ENCODE measurements at regions not wholly inside any gene's neighbourhood (a gene's known extent, or its start where the extent isn't known, plus 50 kb on each side); places are given as distances from the start of the nearest gene placed in this dataset.
"Not testable (repeated sequence)": the region's sequence is repeated elsewhere in the genome, so short reads cannot be mapped to it uniquely, and the experiment has no call there.

- H3K27ac ChIP-seq, result no peak overlapping the region
- no peaks in the 10 kb centered on the region for H3K9me3 ChIP-seq
- no peak for DNase-seq (ENCODE audit: low spot score)
- 93% methylated on average over 2 of the region's 2 CpGs for WGBS
- H3K4me3 ChIP-seq, result no peak overlapping the region
- no peaks in the 10 kb centered on the region for H3K4me1 ChIP-seq (replicated peaks)
- intact Hi-C loops (cut with DNase I), result loop anchor here (5.0 kb wide), 1 partner anchor 314 kb away; no protein-coding TSS in a partner anchor
- no peaks in the 10 kb centered on the region for H3K36me3 ChIP-seq
- H3K27me3 ChIP-seq (replicated peaks; ENCODE audit: insufficient read depth), result no peaks in the 10 kb centered on the region
- no peak for TF ChIP-seq POLR2A (IDR thresholded peaks at IDR 0.05)
- TF ChIP-seq POLR2AphosphoS5 (IDR thresholded peaks at IDR 0.05), result no peak
- TF ChIP-seq, protein P1, sequence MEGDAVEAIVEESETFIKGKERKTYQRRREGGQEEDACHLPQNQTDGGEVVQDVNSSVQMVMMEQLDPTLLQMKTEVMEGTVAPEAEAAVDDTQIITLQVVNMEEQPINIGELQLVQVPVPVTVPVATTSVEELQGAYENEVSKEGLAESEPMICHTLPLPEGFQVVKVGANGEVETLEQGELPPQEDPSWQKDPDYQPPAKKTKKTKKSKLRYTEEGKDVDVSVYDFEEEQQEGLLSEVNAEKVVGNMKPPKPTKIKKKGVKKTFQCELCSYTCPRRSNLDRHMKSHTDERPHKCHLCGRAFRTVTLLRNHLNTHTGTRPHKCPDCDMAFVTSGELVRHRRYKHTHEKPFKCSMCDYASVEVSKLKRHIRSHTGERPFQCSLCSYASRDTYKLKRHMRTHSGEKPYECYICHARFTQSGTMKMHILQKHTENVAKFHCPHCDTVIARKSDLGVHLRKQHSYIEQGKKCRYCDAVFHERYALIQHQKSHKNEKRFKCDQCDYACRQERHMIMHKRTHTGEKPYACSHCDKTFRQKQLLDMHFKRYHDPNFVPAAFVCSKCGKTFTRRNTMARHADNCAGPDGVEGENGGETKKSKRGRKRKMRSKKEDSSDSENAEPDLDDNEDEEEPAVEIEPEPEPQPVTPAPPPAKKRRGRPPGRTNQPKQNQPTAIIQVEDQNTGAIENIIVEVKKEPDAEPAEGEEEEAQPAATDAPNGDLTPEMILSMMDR (IDR thresholded peaks at IDR 0.05), result no peak
These were observed 129.9 kb upstream of the ANKH start for GRCh38 chr5:15001517-15001916.

- intact Hi-C loops (cut with DNase I), result no loop called here
- no peaks in the 10 kb centered on the region for H3K9me3 ChIP-seq
- H3K4me3 ChIP-seq, result no peak overlapping the region
- no peaks in the 10 kb centered on the region for H3K4me1 ChIP-seq (replicated peaks)
- no peaks in the 10 kb centered on the region for H3K27me3 ChIP-seq (replicated peaks; ENCODE audit: insufficient read depth)
- WGBS, result 87% methylated on average over 3 of the region's 3 CpGs
- no peak for DNase-seq (ENCODE audit: low spot score)
- H3K27ac ChIP-seq, result no peak overlapping the region
- TF ChIP-seq POLR2A (IDR thresholded peaks at IDR 0.05) (no peak), POLR2AphosphoS5 (IDR thresholded peaks at IDR 0.05) (no peak)
- TF ChIP-seq, protein P1 (IDR thresholded peaks at IDR 0.05), result no peak
- no peaks in the 10 kb centered on the region for H3K36me3 ChIP-seq
These were observed 126.9 kb upstream of the ANKH start for GRCh38 chr5:14998491-14998890.

DNA sequence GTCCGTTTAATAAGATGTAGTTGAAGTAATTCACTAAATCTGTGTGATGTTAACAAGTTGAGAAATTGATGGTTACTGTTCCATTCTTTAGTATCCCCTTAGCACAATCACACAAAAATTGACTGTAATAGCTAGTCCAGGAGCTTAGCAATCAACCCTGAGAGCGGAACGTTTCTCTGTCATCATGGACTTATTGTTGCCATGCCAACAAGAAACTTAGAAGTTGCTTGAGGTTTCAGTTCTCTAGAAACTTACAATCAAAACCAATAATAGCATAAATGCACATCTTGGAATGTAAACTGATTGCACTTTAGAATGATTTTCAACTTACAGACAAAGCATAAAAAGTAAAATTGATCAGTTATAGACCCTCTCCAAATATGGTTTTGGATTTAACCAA lies 125.4 kb upstream of the ANKH start:
- Histone ChIP-seq H3K4me1 (replicated peaks) (no peaks in the 10 kb centered on the region), H3K27me3 (replicated peaks; ENCODE audit: insufficient read depth) (no peaks in the 10 kb centered on the region), H3K4me3 (no peak overlapping the region), H3K9me3 (no peaks in the 10 kb centered on the region), H3K27ac (no peak overlapping the region), H3K36me3 (no peaks in the 10 kb centered on the region)
- TF ChIP-seq POLR2AphosphoS5 (IDR thresholded peaks at IDR 0.05) (no peak), POLR2A (IDR thresholded peaks at IDR 0.05) (no peak)
- TF ChIP-seq, protein P1 (IDR thresholded peaks at IDR 0.05), result no peak
- no peak for DNase-seq (ENCODE audit: low spot score)
- intact Hi-C loops (cut with DNase I), result no loop called here
- WGBS, result 86% methylated on average over 3 of the region's 3 CpGs

GRCh38 chr5:14995229-14995628 lies 123.7 kb upstream of the ANKH start:
- TF ChIP-seq, protein P1 (IDR thresholded peaks at IDR 0.05), result no peak
- no peak for TF ChIP-seq POLR2AphosphoS5 (IDR thresholded peaks at IDR 0.05)
- TF ChIP-seq POLR2A (IDR thresholded peaks at IDR 0.05), result no peak
- no peaks in the 10 kb centered on the region for H3K36me3 ChIP-seq
- no peak overlapping the region for H3K27ac ChIP-seq
- WGBS, result 67% methylated on average over 4 of the region's 4 CpGs
- H3K4me3 ChIP-seq, result no peak overlapping the region
- no peaks in the 10 kb centered on the region for H3K27me3 ChIP-seq (replicated peaks; ENCODE audit: insufficient read depth)
- intact Hi-C loops (cut with DNase I), result no loop called here
- H3K4me1 ChIP-seq (replicated peaks), result no peaks in the 10 kb centered on the region
- no peak for DNase-seq (ENCODE audit: low spot score)
- no peaks in the 10 kb centered on the region for H3K9me3 ChIP-seq

DNA sequence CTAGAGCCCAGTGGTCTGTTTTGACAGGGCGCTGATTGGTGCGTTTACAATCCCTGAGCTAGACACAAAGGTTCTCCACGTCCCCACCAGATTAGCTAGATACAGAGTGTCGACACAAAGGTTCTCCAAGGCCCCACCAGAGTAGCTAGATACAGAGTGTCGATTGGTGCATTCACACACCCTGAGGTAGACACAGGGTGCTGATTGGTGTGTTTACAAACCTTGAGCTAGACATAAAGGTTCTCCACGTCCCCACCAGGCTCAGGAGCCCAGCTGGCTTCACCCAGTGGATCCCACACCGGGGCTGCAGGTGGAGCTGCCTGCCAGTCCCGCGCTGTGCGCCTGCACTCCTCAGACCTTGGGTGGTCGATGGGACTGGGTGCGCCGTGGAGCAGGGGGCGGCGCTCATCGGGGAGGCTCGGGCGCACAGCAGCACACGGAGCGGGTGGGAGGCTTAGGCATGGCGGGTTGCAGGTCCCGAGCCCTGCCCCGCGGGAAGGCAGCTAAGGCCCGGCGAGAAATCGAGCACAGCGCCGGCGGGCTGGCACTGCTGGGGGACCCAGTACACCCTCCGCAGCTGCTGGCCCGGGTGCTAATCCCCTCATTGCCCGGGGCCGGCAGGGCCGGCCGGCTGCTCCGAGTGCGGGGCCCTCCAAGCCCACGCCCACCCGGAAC lies 122.0 kb upstream of the ANKH start:
- WGBS, result 96% methylated on average over 39 of the region's 40 CpGs
- intact Hi-C loops (cut with DNase I); H3K4me1 ChIP-seq (replicated peaks); H3K4me3 ChIP-seq; H3K36me3 ChIP-seq; H3K27me3 ChIP-seq (replicated peaks; ENCODE audit: insufficient read depth); DNase-seq (ENCODE audit: low spot score); H3K27ac ChIP-seq; H3K9me3 ChIP-seq: not testable (repeated sequence)

DNA sequence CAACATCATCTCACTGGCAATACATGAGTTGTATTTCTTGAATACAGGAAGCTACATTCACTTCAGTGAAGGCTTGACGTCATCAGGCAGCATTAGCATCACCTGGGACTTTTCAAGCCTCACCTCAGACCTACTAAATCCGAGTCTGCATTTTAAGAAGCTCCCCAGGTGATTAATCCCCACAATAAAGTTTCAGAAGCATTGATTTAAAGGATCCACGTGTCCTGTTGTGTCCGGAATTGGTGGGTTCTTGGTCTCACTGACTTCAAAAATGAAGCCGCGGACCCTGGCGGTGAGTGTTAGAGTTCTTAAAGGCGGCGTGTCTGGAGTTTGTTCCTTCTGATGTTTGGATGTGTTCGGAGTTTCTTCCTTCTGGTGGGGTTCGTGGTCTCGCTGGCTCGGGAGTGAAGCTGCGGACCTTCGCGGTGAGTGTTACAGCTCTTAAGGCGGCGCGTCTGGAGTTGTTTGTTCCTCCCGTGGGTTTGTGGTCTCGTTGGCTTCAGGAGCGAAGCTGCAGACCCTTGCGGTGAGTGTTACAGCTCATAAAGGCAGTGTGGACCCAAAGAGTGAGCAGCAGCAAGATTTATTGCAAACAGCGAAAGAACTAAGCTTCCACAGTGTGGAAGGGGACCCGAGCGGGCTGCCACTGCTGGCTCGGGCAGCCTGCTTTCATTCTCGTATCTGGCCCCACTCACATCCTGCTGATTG lies 121.3 kb upstream of the ANKH start:
- H3K27ac ChIP-seq; H3K36me3 ChIP-seq; H3K27me3 ChIP-seq (replicated peaks; ENCODE audit: insufficient read depth); H3K4me1 ChIP-seq (replicated peaks); DNase-seq (ENCODE audit: low spot score); H3K4me3 ChIP-seq; H3K9me3 ChIP-seq; intact Hi-C loops (cut with DNase I): not testable (repeated sequence)
- WGBS, result 75% methylated on average over 28 of the region's 28 CpGs
